GM19468 (cell line): ENCODE measurements at regions not wholly inside any gene's neighbourhood (a gene's known extent, or its start where the extent isn't known, plus 50 kb on each side); places are given as distances from the start of the nearest gene placed in this dataset.

Experiments used
- ATAC-seq: cut with Tn5 transposase; IDR thresholded peaks from one replicate; pipeline ENCODE4 v1.9.1; 2021; ENCODE audit warnings: mild to moderate bottlenecking, moderate library complexity, moderate number of reproducible peaks; ENCODE audit not compliant: unreplicated experiment; ENCODE audit errors: extremely low read depth

DNA sequence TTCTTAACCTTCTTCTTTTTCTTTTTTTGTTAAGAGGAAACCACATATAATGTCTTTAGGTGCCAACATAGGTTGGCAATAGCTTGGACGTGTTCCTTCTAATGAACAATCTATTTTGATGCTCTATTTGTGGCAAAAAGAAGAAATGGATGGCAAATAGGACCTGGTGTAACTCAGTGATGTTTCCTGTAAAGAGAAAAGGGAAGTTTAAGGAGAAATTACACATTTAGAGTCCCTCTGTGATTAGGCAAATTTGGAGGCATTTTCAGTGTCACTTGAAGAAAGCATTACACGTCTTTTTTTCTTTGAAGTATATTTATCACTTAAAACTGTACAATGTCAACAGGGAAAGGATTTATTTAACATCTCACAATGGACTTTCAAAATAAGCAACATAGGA is 327.1 kb downstream of the ZIC1 start:
- no peak for ATAC-seq

DNA sequence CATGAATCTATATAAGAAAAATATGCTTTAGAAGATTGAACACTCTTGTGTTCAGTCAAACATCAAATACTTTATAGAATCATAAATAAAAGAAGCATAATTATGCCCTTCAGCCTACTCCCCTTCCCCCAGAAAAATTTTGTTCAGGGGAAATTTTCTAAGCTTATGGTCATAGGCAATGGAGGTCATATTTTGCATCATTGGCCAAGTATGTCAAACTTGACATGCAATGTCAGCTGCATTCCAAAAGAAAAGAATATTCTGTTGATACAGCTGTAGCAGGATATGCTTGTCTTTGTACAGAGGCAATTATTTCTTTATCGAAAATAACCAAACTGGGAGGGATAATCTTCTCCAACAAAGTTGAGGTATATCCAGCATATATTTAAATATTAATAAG is 328.2 kb downstream of the ZIC1 start:
- ATAC-seq = no peak

DNA sequence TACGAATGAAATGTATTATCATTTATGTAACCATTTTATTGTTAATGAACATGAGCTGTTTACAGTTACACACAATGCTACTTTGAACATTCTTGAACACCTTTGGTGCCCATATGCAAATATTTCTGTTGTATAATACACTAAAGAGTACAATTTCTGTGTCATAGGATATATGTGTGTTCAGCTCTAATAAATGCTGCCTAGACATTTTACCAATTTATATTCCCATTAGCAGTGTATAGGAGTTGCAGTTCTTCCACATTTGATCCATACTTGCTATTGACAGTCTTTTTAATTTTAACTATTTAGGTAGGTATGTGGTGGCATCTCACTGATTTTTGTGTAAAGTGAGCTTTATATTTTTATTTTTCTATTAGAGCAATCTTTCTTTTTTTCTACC is 331.8 kb downstream of the ZIC1 start:
- ATAC-seq = no peak

DNA sequence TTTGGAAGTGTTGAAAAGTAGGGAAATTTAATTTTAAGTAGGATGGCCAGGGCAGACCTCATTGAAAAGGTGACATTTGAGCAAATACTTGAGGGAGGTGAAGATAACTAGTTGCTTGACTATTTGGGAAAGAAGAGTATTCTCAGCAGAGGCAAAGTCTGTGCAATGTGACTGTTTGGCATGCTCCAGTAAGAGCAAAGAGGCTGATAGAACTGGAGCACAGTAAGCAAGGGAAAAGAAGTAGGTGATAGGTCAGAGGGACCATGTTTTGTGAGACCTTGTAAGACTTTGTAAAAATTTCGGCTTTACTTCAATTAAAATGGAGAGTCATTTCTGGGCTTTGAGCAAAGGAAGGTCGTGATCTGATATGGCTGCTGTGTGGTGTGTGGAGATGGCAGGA is 335.8 kb downstream of the ZIC1 start:
- ATAC-seq = no peak

DNA sequence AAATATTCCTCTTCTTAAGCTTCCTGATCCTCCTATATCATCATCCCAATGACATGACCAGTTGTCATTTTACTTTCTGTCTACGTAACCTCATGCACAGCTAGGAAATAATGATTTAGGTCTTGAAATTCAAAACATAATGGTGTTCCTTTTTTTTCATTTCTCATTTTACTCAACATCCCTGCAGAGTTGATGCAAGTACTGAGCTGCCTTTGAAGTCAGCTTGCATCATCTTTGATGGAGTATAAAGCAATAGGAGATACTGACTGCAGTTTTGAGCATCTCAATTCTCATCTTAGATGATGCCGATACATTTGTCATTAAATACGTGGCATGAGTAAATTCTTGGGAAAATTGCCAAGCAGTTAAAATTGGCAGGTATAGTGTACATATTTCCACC is 346.1 kb downstream of the ZIC1 start:
- ATAC-seq = no peak

DNA sequence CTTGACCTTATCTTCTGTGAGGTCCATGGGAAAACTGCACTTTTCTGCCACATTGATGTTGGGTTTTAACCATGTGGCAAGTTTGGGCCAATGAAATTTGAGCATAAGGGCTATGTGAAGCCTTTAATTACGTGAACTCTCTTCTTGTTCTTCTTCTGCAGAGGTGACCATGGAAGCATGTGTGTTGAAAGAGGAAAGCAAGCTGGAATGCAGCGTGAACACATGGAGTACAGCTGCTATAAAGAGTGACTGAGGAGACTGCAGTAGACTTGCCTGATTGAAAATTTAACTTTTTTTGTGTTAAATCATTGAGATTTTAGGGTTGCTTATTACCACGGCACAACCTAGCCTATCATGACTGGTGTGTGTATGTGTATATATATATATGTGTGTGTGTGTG is 347.3 kb downstream of the ZIC1 start:
- no peak for ATAC-seq

DNA sequence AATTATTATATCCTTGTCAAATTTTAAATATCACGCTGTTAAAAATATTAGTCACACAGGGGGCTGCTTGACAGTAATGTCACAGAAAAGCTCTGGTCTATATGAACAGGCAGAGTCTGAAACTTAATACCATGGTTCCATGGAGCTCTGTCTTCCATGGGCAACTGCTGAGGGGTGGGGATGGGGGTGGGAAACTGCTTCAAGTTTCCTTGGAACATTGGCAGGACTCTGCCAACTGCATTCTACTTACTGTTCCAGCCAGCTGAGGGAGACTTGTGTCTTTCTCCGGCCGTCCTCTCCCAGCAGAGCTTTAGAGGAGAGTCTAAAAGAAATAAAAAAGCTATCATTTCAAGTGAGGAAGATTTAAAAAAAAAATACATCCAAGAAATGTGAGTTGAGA is 348.7 kb downstream of the ZIC1 start:
- ATAC-seq = no peak

DNA sequence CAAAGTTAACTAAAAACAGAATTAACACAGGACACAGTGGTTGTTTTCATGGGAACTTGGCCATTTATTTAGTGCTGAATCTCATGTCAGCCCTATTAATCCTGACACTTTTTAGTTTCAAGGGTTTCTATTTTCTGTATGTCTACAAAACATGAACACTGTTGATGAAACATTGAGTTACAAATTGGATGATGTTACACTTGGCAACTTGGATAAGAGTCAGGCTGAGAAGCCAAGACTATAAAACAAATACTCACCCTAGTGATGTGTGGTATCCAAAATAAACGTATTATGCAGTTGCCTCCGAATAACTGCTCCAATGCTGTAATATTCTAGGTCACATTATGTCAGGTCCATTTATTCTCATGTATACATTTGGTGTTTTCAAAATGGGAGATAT is 349.6 kb downstream of the ZIC1 start:
- ATAC-seq = no peak

DNA sequence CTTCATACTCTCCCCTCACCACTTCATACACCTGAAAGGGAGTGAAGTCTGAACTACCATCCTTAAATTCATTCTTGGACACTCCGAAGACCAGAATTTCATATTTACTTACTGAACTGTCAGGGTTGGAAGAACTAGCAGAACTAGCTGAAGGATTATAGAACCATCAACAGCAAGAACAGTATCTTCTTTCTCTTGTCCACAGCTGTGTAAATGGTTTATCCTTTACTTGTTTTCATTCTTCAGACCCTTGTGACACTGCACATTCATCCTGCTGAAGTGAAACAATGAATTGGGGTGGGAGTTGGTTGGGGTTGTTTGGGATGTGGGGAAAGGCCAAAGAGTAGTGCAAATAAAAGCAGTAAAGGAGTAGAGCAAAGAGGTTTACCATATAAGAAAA is 350.9 kb downstream of the ZIC1 start:
- no peak for ATAC-seq

DNA sequence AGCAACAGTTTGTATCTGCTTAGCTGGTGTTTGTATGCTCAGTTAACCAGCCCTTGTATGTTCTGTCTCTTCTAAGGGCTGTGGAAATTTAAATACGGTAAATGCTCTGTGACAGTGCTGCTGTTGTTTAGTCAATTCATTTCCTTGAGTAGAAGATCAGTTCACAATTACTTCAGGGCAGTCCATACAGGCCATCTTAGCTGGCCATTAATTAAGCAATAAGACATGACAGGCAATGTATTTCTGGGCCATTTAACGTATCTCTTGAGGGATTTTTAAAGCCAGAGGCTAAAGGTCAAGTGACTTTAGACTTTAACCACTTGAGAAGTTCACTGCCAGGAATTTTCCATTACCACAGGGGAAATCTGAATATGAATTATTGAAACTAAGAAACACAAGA is 351.8 kb downstream of the ZIC1 start:
- ATAC-seq = no peak

DNA sequence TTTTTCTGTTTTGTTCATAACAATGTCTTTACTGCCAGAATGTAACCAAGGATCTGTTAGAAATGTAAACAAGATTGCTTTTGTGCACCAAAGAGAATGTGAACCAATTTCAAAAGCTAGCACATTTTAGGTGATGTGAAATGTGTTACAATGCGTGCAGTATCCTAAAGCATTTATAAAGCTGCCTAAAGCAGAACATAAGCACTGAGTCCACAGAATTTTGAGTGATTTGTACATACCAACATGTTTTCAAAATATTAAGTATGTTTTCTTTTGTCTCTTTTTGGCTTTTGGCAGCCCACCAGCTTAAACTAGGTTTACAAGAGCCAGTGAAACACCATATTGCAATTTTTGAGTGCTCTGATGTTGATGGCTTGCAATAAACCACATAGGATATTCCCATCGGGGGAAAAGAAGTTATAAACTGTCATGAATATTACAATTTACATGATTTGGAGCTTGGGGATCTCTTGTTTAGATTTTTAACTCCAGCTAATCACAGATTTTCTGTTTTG is 364.0 kb downstream of the ZIC1 start:
- no peak for ATAC-seq

DNA sequence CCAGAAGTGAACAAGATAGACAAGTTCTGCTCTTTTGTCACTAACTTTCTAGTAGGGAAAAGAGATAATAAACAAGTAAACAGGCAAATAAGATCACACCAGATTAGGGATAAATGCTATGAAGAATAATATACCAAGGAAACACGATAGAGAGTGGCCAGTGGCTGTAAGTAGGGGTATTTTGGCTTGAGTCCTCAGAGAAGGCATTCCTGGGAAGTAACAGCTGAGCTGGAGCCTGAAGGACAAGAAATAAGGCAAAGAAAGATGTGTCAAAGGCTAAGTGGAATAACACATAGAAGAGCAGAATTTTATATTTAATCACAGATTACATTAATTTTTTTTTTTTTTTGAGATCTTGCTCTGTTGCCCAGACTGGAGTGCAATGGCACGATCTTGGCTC is 366.2 kb downstream of the ZIC1 start:
- ATAC-seq = no peak

DNA sequence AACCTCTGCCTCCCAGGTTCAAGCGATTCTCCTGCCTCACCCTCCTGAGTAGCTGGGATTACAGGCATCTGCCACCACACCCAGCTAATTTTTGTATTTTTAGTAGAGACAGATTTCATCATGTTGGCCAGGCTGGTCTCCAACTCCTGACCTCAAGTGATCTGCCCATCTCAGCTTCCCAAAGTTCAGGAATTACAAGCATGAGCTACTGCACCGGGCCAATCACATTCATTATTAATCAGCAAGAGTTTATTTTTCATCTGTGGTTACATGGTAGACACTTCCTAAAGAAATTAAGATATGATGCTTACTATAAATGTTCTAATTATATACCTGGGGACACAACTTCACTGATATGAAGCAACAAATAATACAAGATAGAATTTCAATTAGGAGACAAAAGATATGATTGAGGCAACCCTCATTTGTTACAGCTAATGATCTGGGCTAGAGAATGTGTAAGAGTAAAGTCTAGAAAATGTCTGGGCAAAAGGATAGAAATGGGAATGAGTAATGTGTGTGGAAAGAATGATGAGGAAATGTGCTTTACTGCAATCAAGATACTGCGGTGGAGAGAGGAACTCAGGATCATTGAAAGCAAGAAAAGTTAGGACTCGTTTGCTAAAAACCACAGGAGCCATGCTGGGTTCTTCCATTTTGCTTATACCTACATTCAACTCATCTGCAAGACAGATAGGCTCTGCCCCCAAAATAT is 366.8 kb downstream of the ZIC1 start:
- ATAC-seq = no peak

DNA sequence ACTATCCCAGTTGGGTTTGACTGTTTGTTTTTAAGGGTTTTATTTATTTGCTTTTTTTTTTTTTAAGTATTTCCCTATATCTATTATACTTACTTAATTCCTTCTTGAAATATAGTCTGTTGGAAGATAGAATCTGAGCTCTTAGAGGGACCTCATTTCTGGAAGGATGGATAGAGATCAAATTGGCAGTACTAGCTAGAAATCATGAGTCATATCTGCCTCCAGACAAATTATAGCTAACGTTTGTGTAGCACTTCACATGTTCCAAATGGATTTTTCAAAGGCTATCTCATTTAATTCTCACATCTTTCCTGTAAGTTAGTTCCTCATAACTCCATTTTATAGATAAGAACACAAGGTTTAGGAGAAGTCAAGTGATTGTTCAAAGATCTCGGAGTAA is 384.7 kb downstream of the ZIC1 start:
- ATAC-seq = no peak

DNA sequence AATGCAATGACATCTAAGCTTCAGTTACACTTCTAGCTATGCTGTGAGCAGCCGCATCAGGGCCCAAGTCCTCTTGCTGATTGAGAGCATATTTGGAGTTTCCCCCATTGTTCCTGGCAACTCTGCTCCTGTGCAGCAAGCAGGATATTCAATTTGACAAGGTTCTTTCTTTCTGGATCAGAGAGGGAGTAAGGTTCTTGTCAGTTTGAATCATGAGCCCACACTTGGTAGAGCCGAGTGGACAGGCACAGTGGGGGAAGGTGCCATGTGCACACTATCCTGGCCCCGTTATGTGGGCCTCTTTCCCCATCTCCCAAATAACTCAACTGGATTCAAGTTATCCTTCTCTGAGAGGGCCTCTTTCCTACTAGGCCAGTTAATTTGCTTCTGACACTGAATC is 385.4 kb downstream of the ZIC1 start:
- ATAC-seq = no peak

DNA sequence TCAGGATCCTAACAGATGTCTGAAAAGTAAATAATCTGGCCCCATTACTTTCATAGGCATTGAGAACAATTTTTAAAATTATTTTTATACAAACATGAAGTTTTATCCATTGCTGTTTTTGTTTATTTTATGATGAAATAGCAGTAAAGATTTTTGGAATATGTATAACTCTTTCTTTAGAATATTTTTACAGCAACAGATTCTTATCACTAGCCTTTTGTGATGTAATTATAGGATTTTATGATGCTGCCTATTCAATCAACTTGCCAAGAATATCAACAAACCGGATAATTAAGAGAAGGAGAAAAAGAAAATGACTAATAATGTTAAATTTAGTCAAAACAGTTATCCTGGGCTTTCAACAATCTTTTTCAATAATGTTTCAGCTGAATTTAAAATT is 386.3 kb downstream of the ZIC1 start:
- no peak for ATAC-seq

DNA sequence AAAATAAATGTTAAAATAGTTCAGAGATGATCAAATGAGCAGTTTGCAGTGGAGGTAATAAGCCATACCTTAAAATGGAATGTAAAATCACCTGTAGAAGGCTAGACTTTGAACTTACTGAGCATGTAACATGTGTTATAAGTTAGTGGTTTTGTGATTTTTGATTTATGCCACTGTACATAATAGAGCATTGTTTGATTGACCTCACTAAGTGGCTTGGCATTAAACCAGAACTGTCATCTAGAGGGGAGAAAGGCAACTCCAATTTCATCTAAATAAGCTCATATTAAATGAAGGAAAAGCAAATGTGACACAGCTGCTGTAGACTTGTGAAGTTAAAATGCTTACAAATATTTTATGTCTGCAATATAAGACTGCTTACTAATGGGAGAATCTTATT is 387.9 kb downstream of the ZIC1 start:
- no peak for ATAC-seq

DNA sequence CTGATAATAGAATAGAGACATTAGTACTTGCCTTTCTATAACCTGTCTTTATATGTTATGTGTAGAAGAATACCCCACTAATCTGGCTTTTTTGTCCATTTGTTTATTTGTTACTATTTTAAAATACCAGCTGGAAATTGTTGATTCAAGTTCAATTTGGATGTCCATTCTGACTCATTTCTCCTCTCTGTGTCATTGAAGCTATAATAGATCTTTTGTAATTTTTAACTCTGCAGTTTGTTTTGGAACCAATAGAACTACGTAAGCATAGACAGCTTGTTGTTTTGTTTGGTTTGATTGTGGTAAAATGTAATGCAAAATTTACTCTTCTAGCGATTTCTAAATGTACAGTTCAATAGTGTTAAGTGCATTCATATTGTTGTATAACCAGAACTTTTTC is 390.4 kb downstream of the ZIC1 start:
- no peak for ATAC-seq

DNA sequence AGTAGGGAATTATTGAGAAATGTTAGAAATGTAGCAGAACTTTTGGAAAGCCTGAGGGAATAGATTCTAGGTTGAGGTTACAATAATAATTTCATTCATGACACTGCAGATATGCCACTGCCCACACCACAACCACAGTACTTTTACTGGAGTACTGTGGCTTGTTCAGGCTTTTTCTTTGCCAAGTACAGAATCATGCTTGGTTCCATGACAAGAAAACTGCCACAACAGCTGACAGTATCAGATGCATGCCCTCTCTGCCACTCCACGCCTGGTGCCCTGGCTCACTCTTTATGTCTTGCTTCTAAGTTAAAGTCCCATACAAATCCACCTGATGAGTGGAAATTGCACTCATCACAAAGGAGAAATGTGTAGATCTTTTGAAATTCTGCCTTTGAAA is 398.6 kb downstream of the ZIC1 start:
- no peak for ATAC-seq

DNA sequence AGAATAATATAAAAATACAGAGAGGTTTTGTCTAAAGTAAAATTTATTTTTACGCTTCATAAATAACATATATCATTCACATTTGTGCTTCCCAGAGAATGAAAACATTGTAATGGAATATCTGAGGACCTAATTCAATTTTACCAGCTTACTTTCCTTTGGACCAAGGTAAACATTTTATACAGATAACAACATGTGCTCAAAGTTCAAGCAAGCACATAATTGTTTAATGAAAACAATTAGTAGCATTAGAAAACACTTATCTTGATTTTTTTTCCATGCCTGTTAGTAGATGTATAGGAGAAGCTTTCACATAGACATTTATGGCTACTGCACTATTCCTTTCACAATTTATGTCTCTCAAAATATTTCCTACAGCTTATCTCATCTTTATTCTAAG is 400.0 kb downstream of the ZIC1 start:
- ATAC-seq = no peak

DNA sequence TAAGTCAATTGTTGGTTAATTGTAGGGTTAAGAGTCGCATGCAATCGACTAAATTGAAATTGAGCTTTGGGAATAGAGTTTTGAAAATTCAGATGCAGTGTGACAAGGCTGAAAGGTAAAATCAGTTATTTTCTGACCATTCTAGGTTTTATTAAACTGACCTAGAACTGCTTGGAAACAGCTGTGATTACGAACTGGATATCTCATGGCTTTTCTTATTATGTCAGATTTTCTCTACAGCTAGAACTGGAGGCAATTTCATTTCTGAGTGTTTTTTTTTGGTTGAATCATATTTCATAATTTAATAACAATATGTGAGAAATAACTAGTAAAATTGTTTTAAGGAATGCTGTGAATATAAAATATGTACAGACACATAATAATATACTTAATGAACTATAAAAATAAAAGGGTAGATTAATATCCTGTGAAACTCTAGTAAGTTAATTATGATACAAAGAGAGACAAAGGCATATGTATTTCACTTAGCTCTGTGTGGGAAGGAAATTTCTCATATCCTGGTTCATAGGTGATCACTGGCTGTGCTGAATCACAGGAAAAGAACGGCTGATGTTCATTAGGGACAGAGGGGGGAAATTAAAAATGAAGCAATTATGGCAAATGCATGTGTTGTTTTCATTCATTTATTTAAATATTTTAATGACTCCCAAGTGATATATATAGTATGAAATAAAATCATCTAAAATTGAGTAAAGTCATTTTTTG is 403.2 kb downstream of the ZIC1 start:
- ATAC-seq = no peak

DNA sequence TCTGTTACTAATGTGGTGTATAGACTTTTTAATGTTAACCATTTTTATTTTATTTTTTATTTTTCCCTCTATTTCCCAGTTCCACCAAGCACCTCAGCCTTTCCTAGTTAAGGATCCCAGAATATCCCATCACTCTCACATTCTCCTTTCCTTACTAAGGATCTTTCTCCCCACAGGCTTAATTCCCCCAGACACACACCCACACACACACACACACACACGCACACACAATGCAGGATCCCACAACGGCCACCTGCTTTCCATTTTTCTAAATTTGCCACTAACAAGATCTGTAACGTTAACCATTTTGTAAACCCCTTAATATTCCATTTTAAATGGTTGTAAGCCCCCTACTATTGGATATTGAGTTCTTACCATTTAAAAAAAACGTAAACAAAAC is 404.1 kb downstream of the ZIC1 start:
- no peak for ATAC-seq
